ENCODE measurements at regions not wholly inside any gene's neighbourhood (a gene's known extent, or its start where the extent isn't known, plus 50 kb on each side); places are given as distances from the start of the nearest gene placed in this dataset.

- Histone ChIP-seq H3K4me3 (ENCODE audit: low read depth in 1 of 2, low read length in 1 of 2) (no peak overlapping the region), H3K4me1 (ENCODE audit: control insufficient read depth in 1 of 2, insufficient read depth in 1 of 2, low read depth in 1 of 2, low read length in 1 of 2) (peaks cover 0 to 5% of the 10 kb centered on the region in 2 experiments), H3K9me3 (no peaks in the 10 kb centered on the region), H3K27me3 (no peaks in the 10 kb centered on the region), H3K27ac (no peak overlapping the region), H3K36me3 (no peaks in the 10 kb centered on the region)
- TF ChIP-seq CTCF (IDR thresholded peaks at IDR 0.05): no peak
Observed at GRCh38 chrX:40279762-40280161, 182.0 kb upstream of the BCOR start.

- no peaks in the 10 kb centered on the region for H3K9me3 ChIP-seq
- no peaks in the 10 kb centered on the region for H3K27me3 ChIP-seq
- no peak for TF ChIP-seq CTCF (IDR thresholded peaks at IDR 0.05)
- H3K27ac ChIP-seq: no peak overlapping the region
- H3K4me3 ChIP-seq (ENCODE audit: low read depth in 1 of 2, low read length in 1 of 2): no peak overlapping the region
- H3K4me1 ChIP-seq (ENCODE audit: control insufficient read depth in 1 of 2, insufficient read depth in 1 of 2, low read depth in 1 of 2, low read length in 1 of 2): peaks cover 0 to 5% of the 10 kb centered on the region in 2 experiments
- H3K36me3 ChIP-seq: no peaks in the 10 kb centered on the region
Observed at GRCh38 chrX:40279091-40279430, 181.3 kb upstream of the BCOR start.

- H3K27ac ChIP-seq: no peak overlapping the region
- peaks cover 0 to 5% of the 10 kb centered on the region in 2 experiments for H3K4me1 ChIP-seq (ENCODE audit: control insufficient read depth in 1 of 2, insufficient read depth in 1 of 2, low read depth in 1 of 2, low read length in 1 of 2)
- no peak for TF ChIP-seq CTCF (IDR thresholded peaks at IDR 0.05)
- H3K4me3 ChIP-seq (ENCODE audit: low read depth in 1 of 2, low read length in 1 of 2): no peak overlapping the region
- H3K36me3 ChIP-seq: no peaks in the 10 kb centered on the region
- H3K9me3 ChIP-seq: no peaks in the 10 kb centered on the region
- no peaks in the 10 kb centered on the region for H3K27me3 ChIP-seq
Observed at GRCh38 chrX:40278340-40279090, 180.8 kb upstream of the BCOR start.

- Histone ChIP-seq H3K4me3 (ENCODE audit: low read depth in 1 of 2, low read length in 1 of 2) (no peak overlapping the region), H3K9me3 (no peaks in the 10 kb centered on the region), H3K27ac (no peak overlapping the region), H3K4me1 (ENCODE audit: control insufficient read depth in 1 of 2, insufficient read depth in 1 of 2, low read depth in 1 of 2, low read length in 1 of 2) (peaks cover 0 to 5% of the 10 kb centered on the region in 2 experiments), H3K36me3 (no peaks in the 10 kb centered on the region), H3K27me3 (no peaks in the 10 kb centered on the region)
- TF ChIP-seq CTCF (IDR thresholded peaks at IDR 0.05): no peak
Observed at GRCh38 chrX:40277672-40278071, 179.9 kb upstream of the BCOR start.

- TF ChIP-seq CTCF (IDR thresholded peaks at IDR 0.05): no peak
- Histone ChIP-seq H3K4me3 (ENCODE audit: low read depth in 1 of 2, low read length in 1 of 2) (no peak overlapping the region), H3K27me3 (no peaks in the 10 kb centered on the region), H3K9me3 (no peaks in the 10 kb centered on the region), H3K27ac (no peak overlapping the region), H3K36me3 (no peaks in the 10 kb centered on the region), H3K4me1 (ENCODE audit: control insufficient read depth in 1 of 2, insufficient read depth in 1 of 2, low read depth in 1 of 2, low read length in 1 of 2) (no peaks in the 10 kb centered on the region)
Observed at GRCh38 chrX:40273356-40274050, 175.7 kb upstream of the BCOR start.
